GM12872 (cell line): ENCODE measurements at regions not wholly inside any gene's neighbourhood (a gene's known extent, or its start where the extent isn't known, plus 50 kb on each side); places are given as distances from the start of the nearest gene placed in this dataset.

Source experiments
- TF ChIP-seq, protein P1 (sequence below): IDR thresholded peaks from 3 replicates; pipeline ENCODE4 v1.5.1; 2011; ENCODE audit warnings: low read depth, mild to moderate bottlenecking, low read length, moderate library complexity; ENCODE audit not compliant: insufficient read depth

DNA sequence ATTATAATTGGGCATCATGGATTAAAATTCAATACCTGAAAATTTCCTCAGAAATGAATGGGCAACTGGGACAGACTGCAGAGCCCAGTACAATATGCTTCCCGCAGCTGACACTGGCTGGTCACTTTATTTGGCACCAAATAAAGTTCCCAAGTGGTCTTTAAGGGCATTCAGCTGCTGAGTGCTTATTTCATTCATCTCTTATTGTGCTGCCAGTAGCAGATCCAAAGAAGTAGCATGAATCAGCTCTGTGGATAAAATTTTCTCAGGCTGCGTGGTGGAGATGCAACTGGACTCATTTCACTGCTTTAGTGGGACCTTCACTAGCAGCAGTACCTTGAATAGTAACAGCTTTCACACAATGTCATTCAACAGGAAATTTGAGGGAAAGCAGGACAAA lies 226.3 kb upstream of the ADGRL2 start:
- TF ChIP-seq, protein P1, sequence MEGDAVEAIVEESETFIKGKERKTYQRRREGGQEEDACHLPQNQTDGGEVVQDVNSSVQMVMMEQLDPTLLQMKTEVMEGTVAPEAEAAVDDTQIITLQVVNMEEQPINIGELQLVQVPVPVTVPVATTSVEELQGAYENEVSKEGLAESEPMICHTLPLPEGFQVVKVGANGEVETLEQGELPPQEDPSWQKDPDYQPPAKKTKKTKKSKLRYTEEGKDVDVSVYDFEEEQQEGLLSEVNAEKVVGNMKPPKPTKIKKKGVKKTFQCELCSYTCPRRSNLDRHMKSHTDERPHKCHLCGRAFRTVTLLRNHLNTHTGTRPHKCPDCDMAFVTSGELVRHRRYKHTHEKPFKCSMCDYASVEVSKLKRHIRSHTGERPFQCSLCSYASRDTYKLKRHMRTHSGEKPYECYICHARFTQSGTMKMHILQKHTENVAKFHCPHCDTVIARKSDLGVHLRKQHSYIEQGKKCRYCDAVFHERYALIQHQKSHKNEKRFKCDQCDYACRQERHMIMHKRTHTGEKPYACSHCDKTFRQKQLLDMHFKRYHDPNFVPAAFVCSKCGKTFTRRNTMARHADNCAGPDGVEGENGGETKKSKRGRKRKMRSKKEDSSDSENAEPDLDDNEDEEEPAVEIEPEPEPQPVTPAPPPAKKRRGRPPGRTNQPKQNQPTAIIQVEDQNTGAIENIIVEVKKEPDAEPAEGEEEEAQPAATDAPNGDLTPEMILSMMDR: no peak

DNA sequence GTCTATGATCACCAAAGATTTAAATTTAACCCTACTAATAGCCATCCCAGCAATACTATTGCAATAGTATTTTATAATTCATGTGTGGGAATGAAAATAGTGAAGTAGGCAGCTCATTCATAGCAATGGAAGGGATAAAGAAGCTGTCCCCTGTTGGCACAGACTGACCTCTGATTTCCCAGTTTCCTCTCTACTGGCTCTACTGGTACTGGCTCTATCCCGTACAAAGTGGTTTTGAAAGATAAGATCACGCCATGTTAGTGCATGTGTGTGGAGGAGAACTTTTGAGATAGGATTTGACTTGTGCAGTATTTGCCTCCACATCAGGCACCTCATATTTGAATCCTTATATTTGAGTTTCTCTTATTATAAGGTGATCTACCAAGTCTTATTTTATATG lies 227.3 kb upstream of the ADGRL2 start:
- TF ChIP-seq, protein P1: no peak

DNA sequence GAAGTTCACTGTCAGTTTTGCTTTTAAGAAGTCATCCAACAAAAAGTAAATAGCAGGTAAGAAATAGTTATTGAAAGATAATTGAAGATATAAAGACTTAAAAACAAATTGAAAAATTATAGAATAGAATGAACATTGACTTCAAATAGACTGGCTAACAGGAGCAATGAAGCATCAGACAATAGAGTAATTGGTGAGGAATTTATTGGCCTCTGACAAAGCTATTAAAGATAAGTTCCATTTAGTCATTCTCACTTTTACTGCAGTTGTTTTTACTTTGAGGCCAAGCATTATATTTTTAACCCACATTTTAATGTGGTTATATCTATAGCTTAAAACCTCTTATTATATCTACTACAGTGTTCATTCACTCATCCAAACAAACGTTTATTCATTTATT lies 228.8 kb upstream of the ADGRL2 start:
- TF ChIP-seq, protein P1: no peak

DNA sequence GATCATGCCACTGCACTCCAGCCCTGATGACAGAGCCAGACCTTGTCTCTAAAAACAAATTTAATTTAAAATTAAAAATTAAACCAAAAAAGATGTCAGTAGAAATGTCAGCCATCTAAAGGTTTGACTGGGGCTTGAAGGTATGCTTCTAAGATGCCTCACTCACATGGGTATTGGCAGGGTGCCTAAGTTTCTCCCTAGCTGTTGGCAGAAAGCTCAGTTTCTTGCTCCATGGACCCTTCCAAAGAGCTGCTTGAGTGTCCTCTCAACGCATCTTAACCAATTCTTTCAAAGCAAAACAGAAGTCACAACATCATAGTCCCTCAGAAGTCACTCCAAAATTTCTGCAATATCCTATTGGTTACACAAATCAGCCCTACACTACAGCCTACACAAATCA lies 231.0 kb upstream of the ADGRL2 start:
- TF ChIP-seq, protein P1: no peak

DNA sequence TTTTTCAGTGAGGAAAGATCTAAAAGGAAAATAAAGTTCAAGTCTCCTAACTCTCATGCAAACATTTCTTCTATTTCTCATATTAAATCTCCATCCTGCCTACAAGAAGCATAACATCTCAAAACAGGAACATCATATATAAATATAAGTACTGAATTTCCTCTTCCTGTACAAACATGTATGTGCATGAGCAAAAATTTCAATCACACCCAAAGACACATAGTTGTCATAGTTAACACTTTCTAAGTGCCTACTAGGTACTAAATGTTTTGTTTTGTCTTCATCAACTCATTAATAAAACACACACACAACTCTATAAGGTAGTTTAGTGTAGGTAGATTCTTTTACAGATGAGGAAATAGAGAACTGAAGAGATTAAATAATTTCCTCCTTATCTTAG lies 237.1 kb upstream of the ADGRL2 start:
- TF ChIP-seq, protein P1: no peak

DNA sequence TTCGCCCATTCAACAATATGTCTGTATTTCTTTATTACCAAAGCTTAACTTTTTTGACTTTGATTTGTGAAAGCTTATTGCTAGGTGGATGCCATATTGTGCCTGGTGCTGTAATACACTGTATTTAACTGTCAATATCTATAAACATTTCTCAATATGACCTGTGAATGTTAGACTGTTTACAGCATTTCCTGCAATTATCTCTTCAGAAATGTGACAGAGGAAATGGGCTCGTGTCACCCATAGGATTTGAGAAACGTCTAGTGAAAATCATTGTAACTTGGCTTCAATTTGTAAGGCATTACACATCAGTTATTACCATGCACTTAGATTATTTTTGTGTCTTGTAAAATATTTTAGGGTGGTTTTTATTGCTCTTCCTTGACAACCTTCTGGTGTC lies 237.8 kb upstream of the ADGRL2 start:
- TF ChIP-seq, protein P1: no peak

DNA sequence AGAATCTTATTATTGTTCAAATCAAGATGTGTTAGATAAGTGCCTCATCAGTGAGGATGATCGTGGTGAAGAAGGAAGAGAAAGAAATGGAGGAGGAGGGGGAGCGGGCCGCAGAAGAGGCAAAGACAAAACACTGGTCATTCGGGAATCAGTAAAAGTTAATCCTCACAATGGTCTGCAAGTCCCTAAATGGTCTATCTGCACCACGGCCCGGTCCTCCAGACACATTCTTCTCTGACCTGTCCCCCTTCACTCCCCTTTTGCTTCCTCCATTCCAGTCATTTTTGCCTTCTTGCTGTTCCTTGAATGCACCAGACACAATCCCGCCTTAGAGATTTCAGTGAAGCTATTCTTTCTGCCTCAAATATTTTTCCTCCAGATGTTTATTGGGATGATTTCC lies 240.1 kb upstream of the ADGRL2 start:
- TF ChIP-seq, protein P1: no peak
